ENCODE measurements at regions not wholly inside any gene's neighbourhood (a gene's known extent, or its start where the extent isn't known, plus 50 kb on each side); places are given as distances from the start of the nearest gene placed in this dataset.

DNA sequence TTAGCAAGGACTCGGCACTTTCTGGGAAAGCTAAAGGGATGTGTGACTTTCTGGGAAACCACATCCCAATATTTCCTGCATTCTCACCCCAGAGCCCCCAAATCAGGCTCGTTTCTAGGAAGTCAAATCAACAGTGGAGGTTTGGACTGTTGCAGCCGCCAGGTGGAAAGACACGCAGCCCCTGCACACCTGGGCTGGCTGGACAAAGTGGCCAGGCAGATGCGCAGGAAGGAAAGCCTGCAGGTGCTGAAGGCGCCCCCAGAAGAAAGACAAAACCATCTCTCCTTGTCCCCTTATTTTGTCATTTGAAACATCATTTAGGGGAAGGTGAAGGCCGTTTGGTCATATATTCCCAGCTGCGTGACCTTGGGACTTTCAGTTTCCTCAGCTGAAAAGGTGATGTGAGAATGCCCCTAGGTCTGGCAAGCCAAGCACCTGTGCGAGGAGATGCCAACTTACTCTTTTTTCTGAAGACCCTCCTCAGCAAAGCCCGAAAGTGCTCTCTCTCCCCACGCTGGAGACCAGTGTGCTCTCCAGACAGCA, 97.9 kb upstream of the CPEB4 start:
- no peak for DNase-seq
- H3K27ac ChIP-seq: no peak overlapping the region
- H3K27me3 ChIP-seq (ENCODE audit: insufficient read depth, low read depth, severe bottlenecking): no peaks in the 10 kb centered on the region
- TF ChIP-seq, protein P1, sequence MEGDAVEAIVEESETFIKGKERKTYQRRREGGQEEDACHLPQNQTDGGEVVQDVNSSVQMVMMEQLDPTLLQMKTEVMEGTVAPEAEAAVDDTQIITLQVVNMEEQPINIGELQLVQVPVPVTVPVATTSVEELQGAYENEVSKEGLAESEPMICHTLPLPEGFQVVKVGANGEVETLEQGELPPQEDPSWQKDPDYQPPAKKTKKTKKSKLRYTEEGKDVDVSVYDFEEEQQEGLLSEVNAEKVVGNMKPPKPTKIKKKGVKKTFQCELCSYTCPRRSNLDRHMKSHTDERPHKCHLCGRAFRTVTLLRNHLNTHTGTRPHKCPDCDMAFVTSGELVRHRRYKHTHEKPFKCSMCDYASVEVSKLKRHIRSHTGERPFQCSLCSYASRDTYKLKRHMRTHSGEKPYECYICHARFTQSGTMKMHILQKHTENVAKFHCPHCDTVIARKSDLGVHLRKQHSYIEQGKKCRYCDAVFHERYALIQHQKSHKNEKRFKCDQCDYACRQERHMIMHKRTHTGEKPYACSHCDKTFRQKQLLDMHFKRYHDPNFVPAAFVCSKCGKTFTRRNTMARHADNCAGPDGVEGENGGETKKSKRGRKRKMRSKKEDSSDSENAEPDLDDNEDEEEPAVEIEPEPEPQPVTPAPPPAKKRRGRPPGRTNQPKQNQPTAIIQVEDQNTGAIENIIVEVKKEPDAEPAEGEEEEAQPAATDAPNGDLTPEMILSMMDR (IDR thresholded peaks at IDR 0.05; ENCODE audit: low read depth, low read length): no peak
- H3K4me3 ChIP-seq (ENCODE audit: low read depth, low read length): no peak overlapping the region
- H3K9me3 ChIP-seq (ENCODE audit: severe bottlenecking): no peaks in the 10 kb centered on the region
- no peaks in the 10 kb centered on the region for H3K36me3 ChIP-seq

DNA sequence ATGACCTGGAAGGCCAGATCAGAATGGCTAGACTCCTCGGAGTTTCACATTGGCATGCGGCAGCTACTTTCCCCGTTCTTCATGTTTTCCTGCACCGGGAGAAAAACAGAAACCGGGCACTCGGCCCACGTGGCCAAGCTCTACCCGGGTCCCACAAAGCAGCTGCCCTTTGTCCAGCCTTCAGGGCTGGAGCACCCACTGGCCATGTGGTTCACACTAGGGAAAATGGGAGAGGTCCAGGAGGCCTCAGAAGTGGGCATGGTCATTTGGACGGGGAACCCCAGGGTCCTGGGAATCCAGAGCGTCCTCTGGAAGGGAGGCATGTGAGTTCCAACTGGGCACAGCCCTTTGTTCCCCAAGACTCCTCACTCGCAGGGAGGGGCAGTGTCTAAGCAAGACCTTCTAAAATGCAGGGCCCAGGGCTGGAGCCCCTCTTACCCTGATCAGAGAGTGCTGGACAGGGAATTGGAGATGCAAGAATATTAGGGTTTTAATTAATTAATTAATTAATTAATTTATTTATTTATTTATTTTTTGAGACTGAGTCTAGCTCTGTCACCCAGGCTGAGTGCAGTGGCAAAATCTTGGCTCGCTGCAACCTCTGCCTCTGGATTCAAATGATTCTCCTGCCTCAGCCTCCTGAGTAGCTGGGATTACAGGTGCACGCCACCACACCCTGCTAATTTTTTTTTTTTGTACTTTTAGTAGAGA, 97.2 kb upstream of the CPEB4 start:
- DNase-seq: no peak
- no peak overlapping the region for H3K4me3 ChIP-seq (ENCODE audit: low read depth, low read length)
- H3K36me3 ChIP-seq: no peaks in the 10 kb centered on the region
- no peak overlapping the region for H3K27ac ChIP-seq
- no peaks in the 10 kb centered on the region for H3K27me3 ChIP-seq (ENCODE audit: insufficient read depth, low read depth, severe bottlenecking)
- no peaks in the 10 kb centered on the region for H3K9me3 ChIP-seq (ENCODE audit: severe bottlenecking)
- TF ChIP-seq, protein P1 (IDR thresholded peaks at IDR 0.05; ENCODE audit: low read depth, low read length): no peak

DNA sequence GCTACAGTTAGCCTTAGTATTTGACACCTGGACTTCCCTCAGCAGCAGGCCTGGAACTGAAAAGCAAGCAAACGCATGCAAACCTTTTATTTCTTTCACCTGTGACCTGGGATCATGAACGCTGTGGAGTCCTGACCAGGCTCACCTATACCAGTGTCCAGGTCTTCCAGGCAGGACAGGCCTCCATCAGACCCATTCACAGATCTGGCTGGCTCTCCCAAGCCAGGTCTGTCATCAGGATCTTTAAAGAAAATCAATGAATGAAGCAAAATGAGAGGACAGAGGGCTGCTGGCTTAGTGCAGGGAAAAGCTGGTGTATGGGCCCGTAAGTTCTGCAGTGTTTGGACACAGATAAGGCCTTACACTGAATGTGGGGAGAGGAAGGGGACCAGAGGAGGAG, 96.3 kb upstream of the CPEB4 start:
- no peaks in the 10 kb centered on the region for H3K36me3 ChIP-seq
- no peak overlapping the region for H3K4me3 ChIP-seq (ENCODE audit: low read depth, low read length)
- TF ChIP-seq, protein P1 (IDR thresholded peaks at IDR 0.05; ENCODE audit: low read depth, low read length): no peak
- no peak for DNase-seq
- H3K9me3 ChIP-seq (ENCODE audit: severe bottlenecking): no peaks in the 10 kb centered on the region
- H3K27ac ChIP-seq: no peak overlapping the region
- H3K27me3 ChIP-seq (ENCODE audit: insufficient read depth, low read depth, severe bottlenecking): no peaks in the 10 kb centered on the region

DNA sequence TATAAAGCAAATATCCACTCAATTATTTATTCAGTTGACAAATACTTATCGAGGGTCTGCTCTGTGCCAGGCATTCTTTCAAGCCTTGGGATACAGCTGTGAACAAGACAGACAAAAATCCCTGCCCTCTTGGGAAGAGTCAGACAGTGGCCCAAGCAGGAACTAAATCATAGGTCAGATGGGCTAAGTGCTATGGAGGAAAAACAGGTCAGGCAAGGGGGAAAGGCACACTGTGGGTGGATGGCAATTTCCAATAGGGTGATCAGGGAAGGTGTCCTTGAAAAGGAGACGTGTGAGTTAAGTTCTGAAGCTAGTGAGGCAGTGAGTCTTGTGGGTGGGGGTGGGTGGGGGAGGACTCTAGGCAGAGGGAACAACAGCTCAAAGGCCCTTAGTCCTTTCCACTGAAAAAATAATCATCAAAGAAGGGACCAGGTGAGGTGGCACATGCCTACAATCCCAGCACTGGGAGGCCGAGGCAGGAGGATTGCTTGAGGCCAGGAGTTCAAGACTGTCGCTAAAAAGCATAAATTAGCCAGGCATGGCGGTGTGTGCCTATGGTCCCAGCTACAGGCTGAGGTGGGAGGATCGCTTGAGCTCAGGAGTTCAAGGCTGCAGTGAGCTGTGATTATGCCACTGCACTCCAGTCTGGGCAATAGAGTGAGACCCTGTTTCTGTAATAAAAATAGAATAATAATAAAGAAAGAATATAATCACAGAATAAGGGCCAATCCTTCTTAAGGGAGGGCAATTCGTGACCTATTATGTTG, 95.2 kb upstream of the CPEB4 start:
- H3K27ac ChIP-seq: no peak overlapping the region
- no peak for DNase-seq
- H3K9me3 ChIP-seq (ENCODE audit: severe bottlenecking): no peaks in the 10 kb centered on the region
- TF ChIP-seq, protein P1 (IDR thresholded peaks at IDR 0.05; ENCODE audit: low read depth, low read length): no peak
- H3K36me3 ChIP-seq: no peaks in the 10 kb centered on the region
- no peaks in the 10 kb centered on the region for H3K27me3 ChIP-seq (ENCODE audit: insufficient read depth, low read depth, severe bottlenecking)
- H3K4me3 ChIP-seq (ENCODE audit: low read depth, low read length): no peak overlapping the region

DNA sequence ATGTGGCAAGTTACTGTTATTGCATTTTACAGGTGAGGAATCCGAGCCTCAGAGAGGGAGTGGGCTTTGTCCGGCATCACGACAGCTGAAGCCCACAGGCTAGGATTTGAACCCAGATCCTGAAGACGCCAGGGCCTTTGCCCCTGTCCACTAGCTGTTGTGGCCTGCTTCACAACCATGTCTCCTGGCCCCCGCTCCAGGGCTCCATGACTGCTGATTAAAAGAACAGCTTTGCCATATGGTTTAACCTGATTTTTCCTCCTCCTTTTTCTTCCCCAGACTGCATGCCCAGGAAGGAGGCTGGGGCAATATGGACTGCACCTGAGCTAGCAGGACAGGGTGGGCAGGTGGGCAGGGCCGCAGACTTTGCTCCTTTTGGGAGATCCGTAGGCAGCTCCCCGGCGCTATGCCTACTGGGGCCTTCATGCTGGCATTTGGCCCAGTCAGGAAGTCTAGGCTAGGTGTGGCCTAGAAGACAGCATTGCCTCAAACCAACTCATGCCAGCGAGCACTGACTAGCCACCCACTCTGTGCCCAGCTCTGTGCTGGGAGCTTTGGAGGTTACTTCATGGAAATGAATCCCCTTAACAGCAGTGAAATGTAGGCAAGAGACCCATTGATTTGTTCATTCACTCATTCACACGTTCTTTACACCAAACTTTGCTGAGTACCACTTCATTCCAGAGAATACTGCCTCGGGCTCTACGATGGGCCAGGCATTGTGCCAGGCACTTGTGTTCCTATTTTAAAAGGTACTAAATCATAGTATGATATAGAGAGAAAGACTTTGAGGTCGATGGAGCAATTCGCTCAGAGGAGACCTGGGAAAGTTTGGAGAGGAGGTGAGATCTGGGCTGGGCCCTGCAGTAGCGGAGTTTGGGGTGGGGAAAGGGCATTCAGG, 94.3 kb upstream of the CPEB4 start:
- Histone ChIP-seq H3K27me3 (ENCODE audit: insufficient read depth, low read depth, severe bottlenecking) (no peaks in the 10 kb centered on the region), H3K9me3 (ENCODE audit: severe bottlenecking) (no peaks in the 10 kb centered on the region), H3K27ac (no peak overlapping the region), H3K36me3 (no peaks in the 10 kb centered on the region), H3K4me3 (ENCODE audit: low read depth, low read length) (no peak overlapping the region)
- TF ChIP-seq, protein P1 (IDR thresholded peaks at IDR 0.05; ENCODE audit: low read depth, low read length): no peak
- DNase-seq: no peak

Data from WERI-Rb-1 (cell line).